ENCODE measurements at regions not wholly inside any gene's neighbourhood (a gene's known extent, or its start where the extent isn't known, plus 50 kb on each side); places are given as distances from the start of the nearest gene placed in this dataset.

- no peak for ATAC-seq (ENCODE audit: insufficient read depth, low read depth)
- no peaks in the 10 kb centered on the region for H3K36me3 ChIP-seq (ENCODE audit: insufficient read depth, low read length)
- no peak overlapping the region for H2AFZ ChIP-seq (ENCODE audit: low read depth, low read length)
- H4K20me1 ChIP-seq (ENCODE audit: insufficient read depth, low read length), result no peaks in the 10 kb centered on the region
- no peak overlapping the region for H3K4me2 ChIP-seq (ENCODE audit: insufficient read depth, low read length)
- no peak for TF ChIP-seq EZH2 (IDR thresholded peaks at IDR 0.05; ENCODE audit: borderline replicate concordance, low read depth, low read length, severe bottlenecking)
- TF ChIP-seq CTCF (IDR thresholded peaks at IDR 0.05; ENCODE audit: borderline replicate concordance, extremely low read depth, low read length, poor library complexity, severe bottlenecking), result no peak
- no peak overlapping the region for H3K4me3 ChIP-seq (ENCODE audit: low read depth in 1 of 2, low read length in 2 of 2)
- no peak overlapping the region for H3K27ac ChIP-seq (ENCODE audit: low read length)
- H3K9me3 ChIP-seq (ENCODE audit: insufficient read depth, low read length, severe bottlenecking), result no peaks in the 10 kb centered on the region
- H3K9ac ChIP-seq (ENCODE audit: low read depth, low read length), result no peak overlapping the region
- no peaks in the 10 kb centered on the region for H3K79me2 ChIP-seq (ENCODE audit: insufficient read depth, low read length)
- no peak for DNase-seq
- H3K27me3 ChIP-seq (ENCODE audit: insufficient read depth, low read length, poor library complexity), result peaks cover 8% of the 10 kb centered on the region
- H3K4me1 ChIP-seq (ENCODE audit: insufficient read depth, low read length), result no peaks in the 10 kb centered on the region
Observed at GRCh38 chr13:30097089-30097488, 210.3 kb downstream of the KATNAL1 start.

- no peak for TF ChIP-seq EZH2 (IDR thresholded peaks at IDR 0.05; ENCODE audit: borderline replicate concordance, low read depth, low read length, severe bottlenecking)
- no peak for TF ChIP-seq CTCF (IDR thresholded peaks at IDR 0.05; ENCODE audit: borderline replicate concordance, extremely low read depth, low read length, poor library complexity, severe bottlenecking)
- DNase-seq (no peak), ATAC-seq (ENCODE audit: insufficient read depth, low read depth) (no peak)
- Histone ChIP-seq H2AFZ (ENCODE audit: low read depth, low read length) (no peak overlapping the region), H3K9ac (ENCODE audit: low read depth, low read length) (no peak overlapping the region), H4K20me1 (ENCODE audit: insufficient read depth, low read length) (no peaks in the 10 kb centered on the region), H3K4me3 (ENCODE audit: low read depth in 1 of 2, low read length in 2 of 2) (no peak overlapping the region), H3K36me3 (ENCODE audit: insufficient read depth, low read length) (no peaks in the 10 kb centered on the region), H3K27ac (ENCODE audit: low read length) (no peak overlapping the region), H3K4me1 (ENCODE audit: insufficient read depth, low read length) (no peaks in the 10 kb centered on the region), H3K4me2 (ENCODE audit: insufficient read depth, low read length) (no peak overlapping the region), H3K79me2 (ENCODE audit: insufficient read depth, low read length) (no peaks in the 10 kb centered on the region), H3K9me3 (ENCODE audit: insufficient read depth, low read length, severe bottlenecking) (no peaks in the 10 kb centered on the region), H3K27me3 (ENCODE audit: insufficient read depth, low read length, poor library complexity) (peaks cover 8% of the 10 kb centered on the region)
Observed at GRCh38 chr13:30094015-30094414, 213.3 kb downstream of the KATNAL1 start.

DNA sequence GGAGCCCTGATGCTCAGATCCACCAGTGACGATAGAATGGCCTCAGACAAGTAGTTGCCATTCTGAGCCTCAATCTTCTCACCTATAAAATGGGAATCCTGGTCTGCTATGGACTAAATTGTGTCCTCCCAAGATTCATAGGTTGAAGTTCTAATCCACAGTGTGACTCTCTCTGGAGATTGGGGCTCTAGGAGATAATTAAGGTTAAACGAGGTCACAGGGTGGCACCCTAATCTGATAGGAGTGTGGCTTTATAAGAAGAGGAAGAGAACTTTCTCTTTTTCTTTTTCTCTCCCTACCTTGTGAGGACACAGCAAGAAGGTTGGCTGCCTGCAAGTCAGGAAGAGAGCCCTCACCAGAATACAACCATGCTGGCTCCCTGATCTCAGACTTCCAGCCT, 214.1 kb downstream of the KATNAL1 start:
- TF ChIP-seq CTCF (IDR thresholded peaks at IDR 0.05; ENCODE audit: borderline replicate concordance, extremely low read depth, low read length, poor library complexity, severe bottlenecking), result no peak
- no peak for TF ChIP-seq EZH2 (IDR thresholded peaks at IDR 0.05; ENCODE audit: borderline replicate concordance, low read depth, low read length, severe bottlenecking)
- H3K27me3 ChIP-seq (ENCODE audit: insufficient read depth, low read length, poor library complexity), result peaks cover 5% of the 10 kb centered on the region
- no peaks in the 10 kb centered on the region for H3K79me2 ChIP-seq (ENCODE audit: insufficient read depth, low read length)
- H3K4me1 ChIP-seq (ENCODE audit: insufficient read depth, low read length), result no peaks in the 10 kb centered on the region
- ATAC-seq (ENCODE audit: insufficient read depth, low read depth), result no peak
- H3K9me3 ChIP-seq (ENCODE audit: insufficient read depth, low read length, severe bottlenecking), result no peaks in the 10 kb centered on the region
- no peaks in the 10 kb centered on the region for H3K36me3 ChIP-seq (ENCODE audit: insufficient read depth, low read length)
- no peak overlapping the region for H3K4me3 ChIP-seq (ENCODE audit: low read depth in 1 of 2, low read length in 2 of 2)
- H3K4me2 ChIP-seq (ENCODE audit: insufficient read depth, low read length), result no peak overlapping the region
- no peak for DNase-seq
- no peak overlapping the region for H2AFZ ChIP-seq (ENCODE audit: low read depth, low read length)
- H3K9ac ChIP-seq (ENCODE audit: low read depth, low read length), result no peak overlapping the region
- H3K27ac ChIP-seq (ENCODE audit: low read length), result no peak overlapping the region
- H4K20me1 ChIP-seq (ENCODE audit: insufficient read depth, low read length), result no peaks in the 10 kb centered on the region

DNA sequence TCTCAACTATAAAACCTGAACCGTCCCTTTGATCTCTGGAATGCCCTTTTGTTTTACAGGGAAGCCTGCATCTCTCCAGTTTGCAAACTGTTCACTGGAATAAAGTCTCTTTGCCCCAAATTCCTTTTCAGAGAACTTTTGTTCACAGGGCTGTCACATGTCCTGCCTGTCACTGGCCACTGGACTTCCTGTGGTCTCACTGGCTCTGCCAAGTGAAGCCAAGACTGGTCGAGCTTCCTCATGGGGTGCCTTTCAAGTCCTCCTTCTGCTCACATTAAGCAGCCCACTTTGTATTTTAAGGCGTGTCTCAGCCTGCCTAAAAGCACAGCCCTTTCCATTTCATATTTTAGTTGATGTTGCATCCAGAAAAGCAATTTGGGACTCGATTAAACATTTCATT, 215.7 kb downstream of the KATNAL1 start:
- no peaks in the 10 kb centered on the region for H3K79me2 ChIP-seq (ENCODE audit: insufficient read depth, low read length)
- peaks cover 5% of the 10 kb centered on the region for H3K27me3 ChIP-seq (ENCODE audit: insufficient read depth, low read length, poor library complexity)
- H3K27ac ChIP-seq (ENCODE audit: low read length), result no peak overlapping the region
- H3K36me3 ChIP-seq (ENCODE audit: insufficient read depth, low read length), result no peaks in the 10 kb centered on the region
- no peak overlapping the region for H3K9ac ChIP-seq (ENCODE audit: low read depth, low read length)
- ATAC-seq (ENCODE audit: insufficient read depth, low read depth) (no peak), DNase-seq (no peak)
- TF ChIP-seq CTCF (IDR thresholded peaks at IDR 0.05; ENCODE audit: borderline replicate concordance, extremely low read depth, low read length, poor library complexity, severe bottlenecking), result no peak
- TF ChIP-seq EZH2 (IDR thresholded peaks at IDR 0.05; ENCODE audit: borderline replicate concordance, low read depth, low read length, severe bottlenecking), result no peak
- no peak overlapping the region for H3K4me2 ChIP-seq (ENCODE audit: insufficient read depth, low read length)
- H3K4me3 ChIP-seq (ENCODE audit: low read depth in 1 of 2, low read length in 2 of 2), result no peak overlapping the region
- H2AFZ ChIP-seq (ENCODE audit: low read depth, low read length), result no peak overlapping the region
- H4K20me1 ChIP-seq (ENCODE audit: insufficient read depth, low read length), result no peaks in the 10 kb centered on the region
- no peaks in the 10 kb centered on the region for H3K4me1 ChIP-seq (ENCODE audit: insufficient read depth, low read length)
- H3K9me3 ChIP-seq (ENCODE audit: insufficient read depth, low read length, severe bottlenecking), result no peaks in the 10 kb centered on the region
